ENCODE measurements at regions not wholly inside any gene's neighbourhood (a gene's known extent, or its start where the extent isn't known, plus 50 kb on each side); places are given as distances from the start of the nearest gene placed in this dataset.

- CTCF ChIA-PET: interaction anchor here (0.6 to 0.7 kb wide), 2 partner anchors 506 to 956 kb away, joined by 3 read pairs; no protein-coding TSS in a partner anchor
- no peak overlapping the region for H3K27ac ChIP-seq
- POLR2A ChIA-PET (ENCODE audit: low non-redundant PET): no interaction called here
- TF ChIP-seq CTCF (conservative IDR thresholded peaks at IDR 0.05; ENCODE audit: low read depth): no peak
- no peak for DNase-seq (ENCODE audit: low spot score)
These were observed 207.3 kb downstream of the LRIG3 start for GRCh38 chr12:58712976-58713375.

DNA sequence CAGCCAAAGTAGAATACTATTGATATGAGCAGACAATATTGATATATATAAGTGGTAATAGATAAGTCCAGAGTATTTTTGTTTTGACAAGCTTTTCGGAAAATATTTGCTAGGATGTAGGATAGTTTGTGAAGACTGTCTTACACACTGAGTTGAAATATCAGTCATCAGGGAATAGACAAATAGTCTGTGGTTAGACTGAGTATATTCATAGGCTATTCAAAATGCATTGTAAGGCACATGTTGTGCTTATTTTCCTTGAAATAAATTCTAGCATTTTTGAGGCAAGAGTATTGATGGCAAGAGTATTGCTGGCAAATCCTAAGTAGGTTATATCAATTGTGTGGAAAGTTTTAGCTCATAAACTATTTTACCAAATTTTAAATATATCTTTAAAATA lies 201.1 kb downstream of the LRIG3 start:
- DNase-seq (ENCODE audit: low spot score): no peak
- no peak for TF ChIP-seq CTCF (conservative IDR thresholded peaks at IDR 0.05; ENCODE audit: low read depth)
- H3K27ac ChIP-seq: no peak overlapping the region
- POLR2A ChIA-PET (ENCODE audit: low non-redundant PET): no interaction called here
- CTCF ChIA-PET: interaction anchor here (0.7 kb wide), 1 partner anchor 509 kb away, joined by 3 read pairs; no protein-coding TSS in a partner anchor

DNA sequence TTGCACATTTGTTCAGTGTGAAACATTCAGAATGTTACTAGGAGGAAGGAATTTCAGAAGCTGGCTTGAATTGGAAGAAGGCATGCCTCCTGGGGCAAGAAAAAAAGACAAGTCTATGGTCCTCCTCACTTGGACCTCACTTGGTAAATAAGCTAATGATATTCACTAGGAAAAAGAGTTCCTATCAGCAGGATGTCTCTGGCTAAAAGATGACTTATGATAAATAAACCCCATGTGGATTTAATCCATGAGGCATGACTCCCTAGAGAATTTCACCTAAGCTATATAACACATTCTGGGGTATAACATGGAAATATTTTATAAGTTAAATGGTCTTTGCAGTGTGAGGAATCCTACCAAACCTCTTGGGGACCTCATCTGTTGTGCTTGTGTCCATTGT lies 199.9 kb downstream of the LRIG3 start:
- CTCF ChIA-PET: no interaction called here
- POLR2A ChIA-PET (ENCODE audit: low non-redundant PET): no interaction called here
- no peak overlapping the region for H3K27ac ChIP-seq
- no peak for DNase-seq (ENCODE audit: low spot score)
- no peak for TF ChIP-seq CTCF (conservative IDR thresholded peaks at IDR 0.05; ENCODE audit: low read depth)

GRCh38 chr12:58725400-58726105 lies 194.8 kb downstream of the LRIG3 start:
- ChIA-PET POLR2A (ENCODE audit: low non-redundant PET) (no interaction called here), CTCF (interaction anchor here (0.6 kb wide), 1 partner anchor 291 kb away, joined by 3 read pairs; no protein-coding TSS in a partner anchor)
- no peak for DNase-seq (ENCODE audit: low spot score)
- no peak for TF ChIP-seq CTCF (conservative IDR thresholded peaks at IDR 0.05; ENCODE audit: low read depth)
- H3K27ac ChIP-seq: no peak overlapping the region

GRCh38 chr12:58727521-58727920 lies 192.8 kb downstream of the LRIG3 start:
- no peak for DNase-seq (ENCODE audit: low spot score)
- no peak overlapping the region for H3K27ac ChIP-seq
- ChIA-PET CTCF (interaction anchor here (0.7 kb wide), 1 partner anchor 446 kb away, joined by 3 read pairs; no protein-coding TSS in a partner anchor), POLR2A (ENCODE audit: low non-redundant PET) (no interaction called here)
- no peak for TF ChIP-seq CTCF (conservative IDR thresholded peaks at IDR 0.05; ENCODE audit: low read depth)

GRCh38 chr12:58728397-58728796 lies 191.9 kb downstream of the LRIG3 start:
- ChIA-PET POLR2A (ENCODE audit: low non-redundant PET) (no interaction called here), CTCF (no interaction called here)
- H3K27ac ChIP-seq: no peak overlapping the region
- DNase-seq (ENCODE audit: low spot score): peak; percentile 16
- no peak for TF ChIP-seq CTCF (conservative IDR thresholded peaks at IDR 0.05; ENCODE audit: low read depth)

Measured in RWPE1 (cell line).